ENCODE measurements at regions not wholly inside any gene's neighbourhood (a gene's known extent, or its start where the extent isn't known, plus 50 kb on each side); places are given as distances from the start of the nearest gene placed in this dataset.

DNA sequence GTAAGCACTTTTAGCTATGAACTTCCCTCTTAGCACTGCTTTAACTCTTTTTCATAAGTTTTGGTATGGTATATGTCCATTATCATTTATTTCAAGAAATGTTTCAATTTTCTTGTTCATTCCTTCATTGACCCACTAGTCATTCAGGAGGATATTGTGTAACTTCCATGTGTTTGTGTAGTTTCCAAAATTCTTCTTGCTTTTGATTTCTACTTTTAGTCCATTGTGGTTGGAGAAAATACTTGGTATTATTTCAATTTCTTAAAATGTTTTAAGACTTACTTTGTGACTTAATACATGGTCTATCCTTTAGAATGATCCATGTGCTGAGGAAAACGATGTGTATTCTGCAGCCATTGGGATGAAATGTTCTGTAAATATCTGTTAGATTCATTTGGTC, 176.5 kb downstream of the CENPW start:
- TF ChIP-seq CTCF (IDR thresholded peaks at IDR 0.05), result no peak

GRCh38 chr6:126524811-126525326, 185.0 kb downstream of the CENPW start:
- peaks cover 3 to 4% of the 10 kb centered on the region in 2 donors for H3K9me3 Mint-ChIP-seq
- no peaks in the 10 kb centered on the region for H3K27me3 Mint-ChIP-seq (ENCODE audit: low read depth in 2 of 2)
- WGBS (ENCODE audit: insufficient coverage), result 40% methylated on average over 1 of the region's 2 CpGs
- H3K4me1 ChIP-seq (ENCODE audit: control insufficient read depth, insufficient read depth, low read length), result no peaks in the 10 kb centered on the region
- H3K27me3 ChIP-seq (ENCODE audit: control insufficient read depth, insufficient read depth, low read length), result no peaks in the 10 kb centered on the region
- intact Hi-C loops (cut with micrococcal nuclease), result no loop called here
- H3K27ac Mint-ChIP-seq, result no peak overlapping the region
- no peak for DNase-seq
- H3K36me3 Mint-ChIP-seq, result no peaks in the 10 kb centered on the region
- no peak overlapping the region for H3K4me3 Mint-ChIP-seq
- no peak for TF ChIP-seq CTCF (IDR thresholded peaks at IDR 0.05)
- H3K27ac ChIP-seq (ENCODE audit: low read length), result no peak overlapping the region
- no peaks in the 10 kb centered on the region for H3K4me1 Mint-ChIP-seq
- no peak overlapping the region for H3K4me3 ChIP-seq (ENCODE audit: low read length)
- no peaks in the 10 kb centered on the region for H3K36me3 ChIP-seq (ENCODE audit: control insufficient read depth, insufficient read depth, low read length)
- ATAC-seq, result no peak
- H3K9me3 ChIP-seq (ENCODE audit: control insufficient read depth, insufficient read depth, low read length), result no peaks in the 10 kb centered on the region

More for the DNA sequence above, 176.5 kb downstream of the CENPW start:
- H3K9me3 Mint-ChIP-seq, result peaks cover 13 to 19% of the 10 kb centered on the region in 2 donors
- Histone ChIP-seq H3K27me3 (ENCODE audit: control insufficient read depth, insufficient read depth, low read length) (no peaks in the 10 kb centered on the region), H3K27ac (ENCODE audit: low read length) (no peak overlapping the region), H3K4me3 (ENCODE audit: low read length) (no peak overlapping the region), H3K36me3 (ENCODE audit: control insufficient read depth, insufficient read depth, low read length) (no peaks in the 10 kb centered on the region), H3K9me3 (ENCODE audit: control insufficient read depth, insufficient read depth, low read length) (no peaks in the 10 kb centered on the region), H3K4me1 (ENCODE audit: control insufficient read depth, insufficient read depth, low read length) (no peaks in the 10 kb centered on the region)
- H3K27me3 Mint-ChIP-seq (ENCODE audit: low read depth in 2 of 2), result no peaks in the 10 kb centered on the region
- intact Hi-C loops (cut with micrococcal nuclease), result no loop called here
- 73% methylated on average over 1 of the region's 1 CpG for WGBS (ENCODE audit: insufficient coverage)
- H3K4me1 Mint-ChIP-seq, result no peaks in the 10 kb centered on the region
- no peak overlapping the region for H3K27ac Mint-ChIP-seq
- no peak overlapping the region for H3K4me3 Mint-ChIP-seq
- H3K36me3 Mint-ChIP-seq, result no peaks in the 10 kb centered on the region
- DNase-seq, result no peak
- no peak for ATAC-seq

GRCh38 chr6:126526547-126526946, 186.6 kb downstream of the CENPW start:
- no peak overlapping the region for H3K4me3 Mint-ChIP-seq
- Histone ChIP-seq H3K9me3 (ENCODE audit: control insufficient read depth, insufficient read depth, low read length) (no peaks in the 10 kb centered on the region), H3K4me1 (ENCODE audit: control insufficient read depth, insufficient read depth, low read length) (no peaks in the 10 kb centered on the region), H3K27ac (ENCODE audit: low read length) (no peak overlapping the region), H3K4me3 (ENCODE audit: low read length) (no peak overlapping the region), H3K36me3 (ENCODE audit: control insufficient read depth, insufficient read depth, low read length) (no peaks in the 10 kb centered on the region), H3K27me3 (ENCODE audit: control insufficient read depth, insufficient read depth, low read length) (no peaks in the 10 kb centered on the region)
- intact Hi-C loops (cut with micrococcal nuclease), result no loop called here
- no peak for ATAC-seq
- H3K4me1 Mint-ChIP-seq, result no peaks in the 10 kb centered on the region
- WGBS (ENCODE audit: insufficient coverage), result no CpG with 5 or more reads among the region's 2 CpGs
- no peaks in the 10 kb centered on the region for H3K36me3 Mint-ChIP-seq
- no peak overlapping the region for H3K27ac Mint-ChIP-seq
- no peak for DNase-seq
- peaks cover 2 to 3% of the 10 kb centered on the region in 2 donors for H3K9me3 Mint-ChIP-seq
- H3K27me3 Mint-ChIP-seq (ENCODE audit: low read depth in 2 of 2), result no peaks in the 10 kb centered on the region
- TF ChIP-seq CTCF (IDR thresholded peaks at IDR 0.05), result no peak

DNA sequence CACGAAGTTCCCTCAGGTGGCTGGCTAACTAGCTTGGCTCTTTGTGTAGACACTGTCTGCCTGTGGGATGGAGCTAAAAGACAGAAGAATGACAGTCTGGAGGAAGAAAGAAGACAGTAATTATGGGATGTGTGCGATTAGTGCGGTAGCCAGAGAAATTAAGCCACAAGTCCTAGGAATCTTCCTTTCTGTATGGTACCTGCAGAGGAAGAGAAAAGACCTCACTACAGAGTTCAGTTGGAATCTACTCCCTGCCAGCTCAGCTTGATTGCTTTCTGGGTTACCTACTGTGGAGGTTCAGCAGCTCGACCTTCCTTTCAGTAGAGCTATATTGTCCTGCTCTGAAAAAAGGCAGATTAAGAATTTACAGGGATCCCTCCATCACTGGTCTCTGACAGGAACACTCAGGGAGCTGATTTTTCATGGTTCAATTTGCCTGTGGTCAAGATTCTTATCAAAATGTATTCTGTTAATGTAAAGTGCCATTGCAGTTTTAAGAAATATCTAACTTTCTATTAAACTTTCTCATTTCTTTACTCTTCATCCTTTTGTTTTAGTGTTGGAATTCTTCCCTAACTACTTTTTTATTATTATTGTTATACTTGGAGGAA, 187.2 kb downstream of the CENPW start:
- Mint-ChIP-seq H3K4me1 (no peaks in the 10 kb centered on the region), H3K27me3 (ENCODE audit: low read depth in 2 of 2) (no peaks in the 10 kb centered on the region), H3K27ac (no peak overlapping the region), H3K36me3 (no peaks in the 10 kb centered on the region), H3K9me3 (peaks cover 4 to 5% of the 10 kb centered on the region in 2 donors), H3K4me3 (no peak overlapping the region)
- ATAC-seq (no peak), DNase-seq (no peak)
- Histone ChIP-seq H3K36me3 (ENCODE audit: control insufficient read depth, insufficient read depth, low read length) (no peaks in the 10 kb centered on the region), H3K27me3 (ENCODE audit: control insufficient read depth, insufficient read depth, low read length) (no peaks in the 10 kb centered on the region), H3K9me3 (ENCODE audit: control insufficient read depth, insufficient read depth, low read length) (no peaks in the 10 kb centered on the region), H3K4me3 (ENCODE audit: low read length) (no peak overlapping the region), H3K4me1 (ENCODE audit: control insufficient read depth, insufficient read depth, low read length) (no peaks in the 10 kb centered on the region), H3K27ac (ENCODE audit: low read length) (no peak overlapping the region)
- TF ChIP-seq CTCF (IDR thresholded peaks at IDR 0.05), result no peak
- intact Hi-C loops (cut with micrococcal nuclease), result no loop called here
- 74% methylated on average over 4 of the region's 4 CpGs for WGBS (ENCODE audit: insufficient coverage)
